NCI-H446 treated with DMSO at 0.1 percent for 48 hours (cell line): ENCODE measurements at regions not wholly inside any gene's neighbourhood (a gene's known extent, or its start where the extent isn't known, plus 50 kb on each side); places are given as distances from the start of the nearest gene placed in this dataset.

Experiments
- DNase-seq: peaks from one replicate; lab custom pipeline; 2025; lab: John Stamatoyannopoulos, UW

- no peak for DNase-seq
Observed at GRCh38 chr12:42677461-42677860, 87.9 kb upstream of the PRICKLE1 start.

GRCh38 chr12:42673535-42673934 is 84.0 kb upstream of the PRICKLE1 start:
- DNase-seq = no peak

GRCh38 chr12:42670719-42671118 is 81.2 kb upstream of the PRICKLE1 start:
- no peak for DNase-seq

- no peak for DNase-seq
Observed at GRCh38 chr12:42669553-42669952, 80.0 kb upstream of the PRICKLE1 start.

GRCh38 chr12:42666671-42667243 is 77.2 kb upstream of the PRICKLE1 start:
- no peak for DNase-seq

- DNase-seq = no peak
Observed at GRCh38 chr12:42663621-42664020, 74.1 kb upstream of the PRICKLE1 start.

- no peak for DNase-seq
Observed at GRCh38 chr12:42660968-42661937, 71.7 kb upstream of the PRICKLE1 start.

GRCh38 chr12:42660117-42660516 is 70.6 kb upstream of the PRICKLE1 start:
- DNase-seq = no peak

- DNase-seq = no peak
Observed at GRCh38 chr12:42652048-42652447, 62.5 kb upstream of the PRICKLE1 start.

GRCh38 chr12:42648061-42648460 is 58.5 kb upstream of the PRICKLE1 start:
- no peak for DNase-seq

- DNase-seq = no peak
Observed at GRCh38 chr12:42643881-42644579, 54.5 kb upstream of the PRICKLE1 start.

GRCh38 chr12:42641221-42641885 is 51.8 kb upstream of the PRICKLE1 start:
- no peak for DNase-seq

GRCh38 chr12:42640391-42640790 is 50.8 kb upstream of the PRICKLE1 start:
- no peak for DNase-seq

GRCh38 chr12:42639556-42639955 is 50.0 kb upstream of the PRICKLE1 start:
- DNase-seq = no peak
